CD4-positive, alpha-beta T cell (primary cell): ENCODE measurements at regions not wholly inside any gene's neighbourhood (a gene's known extent, or its start where the extent isn't known, plus 50 kb on each side); places are given as distances from the start of the nearest gene placed in this dataset.

Source experiments
- ATAC-seq: fragments of 200-7000 bp; cut with Tn5 transposase; one replicate; pipeline ENCODE4 v1.10.0; 2022; ENCODE audit warnings: mild to moderate bottlenecking; ENCODE audit not compliant: poor library complexity
- CTCF ChIA-PET: fragments of 350-600 bp; sonication (Branson Sonifier 250); formaldehyde crosslinking; loops from one replicate; lab custom pipeline; 2021; ENCODE audit warnings: antibody characterized with exemption, inconsistent platforms; lab: Charles Lee
- POLR2A ChIA-PET: fragments of 350-600 bp; sonication (Branson Sonifier 250); formaldehyde crosslinking; loops from one replicate; lab custom pipeline; 2021; ENCODE audit warnings: antibody characterized with exemption, inconsistent platforms; lab: Charles Lee
- DNase-seq, 14 experiments: peaks; one replicate each; pipeline ENCODE4 v3.0.0-alpha.2; 2013 to 2020; ENCODE audit warnings: mixed read lengths in 2 of 14
- H3K27ac ChIP-seq, 2 donors: one replicate each; pipeline versions ENCODE4 v1.5.1 to v1.7.0; 2013; ENCODE audit warnings: low read length in 2 of 2, low read depth in 1 of 2, mild to moderate bottlenecking in 1 of 2
- H3K27me3 ChIP-seq, 2 experiments: 1 replicate in 1 of 2; 2 replicates in 1 of 2; pipeline versions ENCODE4 v1.6.1 to v1.7.0; 2013; ENCODE audit warnings: low read length in 2 of 2, control low read depth in 1 of 2, mild to moderate bottlenecking in 1 of 2, moderate library complexity in 1 of 2; ENCODE audit not compliant: insufficient read depth in 2 of 2, control insufficient read depth in 1 of 2
- H3K36me3 ChIP-seq: one replicate; pipeline ENCODE4 v1.6.1; 2013; ENCODE audit warnings: low read length, control low read depth; ENCODE audit not compliant: insufficient read depth
- H3K4me1 ChIP-seq: one replicate; pipeline ENCODE4 v1.6.1; 2013; ENCODE audit warnings: low read length, control low read depth; ENCODE audit not compliant: insufficient read depth
- H3K4me3 ChIP-seq: one replicate; pipeline ENCODE4 v1.5.1; 2013; ENCODE audit warnings: mild to moderate bottlenecking, low read length, moderate library complexity
- H3K9me3 ChIP-seq, 2 experiments: 1 replicate in 1 of 2; 2 replicates in 1 of 2; pipeline versions ENCODE4 v1.6.1 to v1.7.0; 2013; ENCODE audit warnings: low read length in 2 of 2, mild to moderate bottlenecking in 2 of 2, control low read depth in 1 of 2, moderate library complexity in 1 of 2; ENCODE audit not compliant: control insufficient read depth in 1 of 2, insufficient read depth in 1 of 2
- H3K27ac Mint-ChIP-seq: one replicate; pipeline ENCODE4 v1.8.0; 2020; ENCODE audit warnings: mixed read lengths
- H3K27me3 Mint-ChIP-seq: one replicate; pipeline ENCODE4 v1.8.0; 2021; ENCODE audit warnings: mixed read lengths
- H3K36me3 Mint-ChIP-seq: one replicate; pipeline ENCODE4 v1.8.0; 2021; ENCODE audit warnings: low read depth, mixed read lengths
- H3K4me1 Mint-ChIP-seq: one replicate; pipeline ENCODE4 v1.8.0; 2021; ENCODE audit warnings: low read depth, mixed read lengths
- H3K4me3 Mint-ChIP-seq: one replicate; pipeline ENCODE4 v1.8.0; 2020; ENCODE audit warnings: mild to moderate bottlenecking, mixed read lengths
- H3K9me3 Mint-ChIP-seq: one replicate; pipeline ENCODE4 v1.8.0; 2020; ENCODE audit warnings: mixed read lengths
- CTCF ChIP-seq: fragments of 200-600 bp; IDR thresholded peaks from one replicate; pipeline ENCODE4 v1.8.0; 2022; ENCODE audit warnings: antibody characterized with exemption, mild to moderate bottlenecking
- intact Hi-C, 2 experiments: fragments of 100-400 bp; cut with DNase I in 1 of 2; cut with micrococcal nuclease in 1 of 2; formaldehyde crosslinking; loops; one replicate each; pipeline versions ENCODE4 v1.15.1 to v1.9.0; 2023 to 2025; cut with DNase I, micrococcal nuclease

- DNase-seq (no peak), ATAC-seq (no peak)
- Histone ChIP-seq H3K9me3 (no peaks in the 10 kb centered on the region), H3K27me3 (no peaks in the 10 kb centered on the region), H3K36me3 (no peaks in the 10 kb centered on the region), H3K4me3 (no peak overlapping the region), H3K27ac (no peak overlapping the region), H3K4me1 (no peaks in the 10 kb centered on the region)
- Mint-ChIP-seq H3K4me3 (no peak overlapping the region), H3K4me1 (no peaks in the 10 kb centered on the region), H3K9me3 (no peaks in the 10 kb centered on the region), H3K36me3 (no peaks in the 10 kb centered on the region), H3K27ac (no peak overlapping the region), H3K27me3 (peaks cover 1% of the 10 kb centered on the region)
- intact Hi-C loops: no loop called here
- ChIA-PET POLR2A (no interaction called here), CTCF (no interaction called here)
- TF ChIP-seq CTCF: no peak
Observed at GRCh38 chr2:7411691-7412090, 494.5 kb downstream of the RNF144A start.

- DNase-seq (no peak), ATAC-seq (no peak)
- Histone ChIP-seq H3K4me1 (no peaks in the 10 kb centered on the region), H3K9me3 (no peaks in the 10 kb centered on the region), H3K36me3 (no peaks in the 10 kb centered on the region), H3K27me3 (peaks cover 0 to 2% of the 10 kb centered on the region in 2 experiments), H3K4me3 (no peak overlapping the region), H3K27ac (no peak overlapping the region)
- no peak overlapping the region for H3K27ac Mint-ChIP-seq
- ChIA-PET CTCF (interaction anchor here (1.0 kb wide), 1 partner anchor 9 kb away, joined by 3 read pairs; no protein-coding TSS in a partner anchor), POLR2A (interaction anchor here (0.5 kb wide), 1 partner anchor 1173 kb away, joined by 3 read pairs; no protein-coding TSS in a partner anchor)
- H3K36me3 Mint-ChIP-seq: no peaks in the 10 kb centered on the region
- no peaks in the 10 kb centered on the region for H3K4me1 Mint-ChIP-seq
- H3K9me3 Mint-ChIP-seq: no peaks in the 10 kb centered on the region
- intact Hi-C loops: no loop called here
- no peak overlapping the region for H3K4me3 Mint-ChIP-seq
- no peaks in the 10 kb centered on the region for H3K27me3 Mint-ChIP-seq
- TF ChIP-seq CTCF: no peak
Observed at GRCh38 chr2:7417845-7418742, 500.9 kb downstream of the RNF144A start.

GRCh38 chr2:7419186-7419585 is 502.0 kb downstream of the RNF144A start:
- ChIA-PET POLR2A (interaction anchor here (0.5 kb wide), 1 partner anchor 1172 kb away, joined by 3 read pairs; no protein-coding TSS in a partner anchor), CTCF (no interaction called here)
- intact Hi-C loops: no loop called here
- Histone ChIP-seq H3K4me1 (no peaks in the 10 kb centered on the region), H3K9me3 (no peaks in the 10 kb centered on the region), H3K36me3 (no peaks in the 10 kb centered on the region), H3K4me3 (no peak overlapping the region), H3K27me3 (peaks cover 0 to 2% of the 10 kb centered on the region in 2 experiments), H3K27ac (no peak overlapping the region)
- Mint-ChIP-seq H3K27ac (no peak overlapping the region), H3K9me3 (no peaks in the 10 kb centered on the region), H3K36me3 (no peaks in the 10 kb centered on the region), H3K4me1 (no peaks in the 10 kb centered on the region), H3K27me3 (no peaks in the 10 kb centered on the region), H3K4me3 (no peak overlapping the region)
- no peak for TF ChIP-seq CTCF
- ATAC-seq (no peak), DNase-seq (no peak)
